ENCODE measurements at regions not wholly inside any gene's neighbourhood (a gene's known extent, or its start where the extent isn't known, plus 50 kb on each side); places are given as distances from the start of the nearest gene placed in this dataset.

DNA sequence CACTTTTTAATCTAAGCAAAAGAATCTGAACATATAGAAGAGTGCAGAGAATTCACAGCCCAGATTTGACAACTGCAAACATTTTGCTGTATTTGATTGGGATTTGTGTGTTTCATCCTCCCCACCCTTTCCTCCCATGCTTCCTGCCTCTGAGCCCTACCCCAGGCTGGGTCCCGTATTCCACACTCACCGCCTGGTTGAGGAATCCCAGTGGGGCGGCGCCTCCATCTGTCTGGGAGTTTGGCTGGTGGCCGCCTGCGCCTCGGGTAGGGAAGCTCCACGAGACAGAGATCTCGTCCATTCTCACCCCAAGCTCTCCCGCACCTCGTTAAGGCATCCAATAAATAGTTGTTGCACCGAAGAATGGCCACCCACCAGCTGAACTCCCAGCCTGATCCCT is 70.7 kb upstream of the SLC22A11 start:
- DNase-seq (ENCODE audit: low spot score in 2 of 2) (no peak), ATAC-seq (no peak)
- Mint-ChIP-seq H3K9me3 (no peaks in the 10 kb centered on the region), H3K36me3 (no peaks in the 10 kb centered on the region), H3K27ac (no peak overlapping the region)

DNA sequence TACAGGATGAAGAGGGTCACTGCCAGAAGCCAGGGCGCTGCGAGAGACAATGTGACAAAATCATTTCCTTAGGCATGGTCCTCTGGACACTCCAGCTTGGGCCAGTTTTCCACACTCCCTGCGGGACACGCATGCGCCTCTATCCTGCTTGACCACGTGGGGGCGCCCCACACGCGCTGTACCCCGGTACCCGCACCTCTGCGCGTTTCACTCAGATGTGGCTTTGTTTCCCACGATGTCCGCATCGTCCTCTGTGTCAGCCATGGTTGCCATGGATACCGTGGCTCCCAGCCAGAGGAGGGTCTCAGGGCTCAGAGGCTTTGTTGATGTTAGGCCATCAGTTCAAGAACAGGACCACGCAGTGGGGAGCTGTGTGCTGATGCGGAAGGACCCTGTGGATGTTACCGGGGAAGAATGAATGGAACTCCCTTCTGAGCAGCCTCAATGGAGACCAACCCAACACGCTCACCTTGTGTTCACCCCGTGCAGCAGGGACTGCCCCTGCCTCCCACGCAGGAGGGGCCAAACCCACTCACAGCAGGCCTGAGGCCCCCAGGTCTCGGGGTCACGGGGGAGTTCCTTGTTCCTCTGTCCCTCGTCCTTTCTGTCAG is 65.8 kb upstream of the SLC22A11 start:
- DNase-seq (ENCODE audit: low spot score in 2 of 2) (peak; percentile 58 to 67), ATAC-seq (peak; percentile 61 to 80)
- H3K9me3 Mint-ChIP-seq = no peaks in the 10 kb centered on the region
- no peak overlapping the region for H3K27ac Mint-ChIP-seq
- H3K36me3 Mint-ChIP-seq = no peaks in the 10 kb centered on the region

DNA sequence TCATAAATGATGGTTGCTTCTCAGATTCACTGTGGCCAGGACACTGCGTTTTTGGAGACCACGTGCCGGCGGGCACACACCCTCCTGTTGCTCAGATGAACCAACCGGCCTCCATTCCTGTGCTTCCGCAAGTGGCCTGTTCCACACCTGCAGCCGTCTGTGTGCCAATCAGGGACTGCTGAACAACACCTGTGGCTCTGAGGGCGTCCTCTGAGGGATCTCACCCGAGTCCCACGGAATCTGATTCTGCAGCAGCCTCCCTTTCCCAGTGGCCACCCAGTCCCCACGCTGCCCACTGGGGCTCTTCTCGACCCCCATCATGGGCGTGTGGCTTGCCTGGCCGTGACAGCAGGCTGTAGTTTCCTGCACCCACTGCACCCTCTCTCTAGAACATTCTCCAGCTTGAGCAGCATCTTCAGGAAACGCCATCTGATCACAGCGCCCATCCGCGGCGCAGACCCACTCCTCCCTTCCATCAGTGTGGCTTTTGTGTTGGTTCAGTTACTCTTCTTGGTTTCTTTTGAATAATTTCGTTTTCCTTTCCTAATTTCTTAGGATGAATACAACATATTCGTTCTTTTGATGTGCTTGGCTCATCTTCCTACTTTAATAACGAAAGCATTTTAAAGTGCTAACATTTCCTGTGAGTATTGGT is 65.1 kb upstream of the SLC22A11 start:
- DNase-seq (ENCODE audit: low spot score in 2 of 2) = no peak
- ATAC-seq = no peak

DNA sequence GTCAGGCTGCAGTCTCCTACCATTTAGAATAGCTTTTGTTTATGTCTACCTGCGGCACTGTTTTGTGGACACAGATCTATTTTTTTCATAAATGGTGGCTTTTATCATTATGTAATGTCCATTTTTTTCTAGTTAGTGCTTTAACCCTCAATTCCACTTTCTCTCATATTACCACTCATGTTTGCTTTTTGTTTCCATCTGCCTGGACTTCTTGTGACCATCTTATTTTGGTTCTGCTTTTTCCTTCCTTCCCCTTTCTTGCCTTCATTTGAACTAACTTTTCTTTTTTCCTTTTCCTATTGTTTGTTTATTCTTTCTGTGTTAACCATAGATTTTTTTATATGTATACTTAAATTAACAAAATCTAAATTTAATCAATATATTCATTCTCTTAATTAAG is 63.2 kb upstream of the SLC22A11 start:
- Mint-ChIP-seq H3K27ac (no peak overlapping the region), H3K9me3 (no peaks in the 10 kb centered on the region), H3K36me3 (no peaks in the 10 kb centered on the region)
- DNase-seq (ENCODE audit: low spot score in 2 of 2) (no peak), ATAC-seq (no peak)

More for the DNA sequence above, 65.1 kb upstream of the SLC22A11 start:
- Mint-ChIP-seq H3K9me3 (no peaks in the 10 kb centered on the region), H3K36me3 (no peaks in the 10 kb centered on the region), H3K27ac (no peak overlapping the region)

DNA sequence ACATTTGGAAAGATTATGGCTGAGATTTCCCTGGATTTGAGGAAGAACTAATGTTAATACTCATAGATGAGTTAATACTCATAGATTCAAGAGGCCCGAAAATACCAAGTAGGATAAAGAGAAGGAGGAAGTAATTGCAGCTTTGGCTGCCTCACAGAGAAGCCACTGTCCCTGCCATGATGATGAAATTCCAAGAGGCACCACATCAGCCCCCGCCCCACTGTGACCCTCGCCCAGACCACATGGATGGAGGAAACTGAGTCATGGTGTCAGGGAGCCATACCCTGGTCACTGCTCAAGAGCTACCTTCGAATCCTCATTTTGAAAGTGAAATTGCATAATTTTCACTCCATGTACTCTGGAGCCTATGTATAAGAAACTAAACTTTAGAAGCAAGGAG is 57.6 kb upstream of the SLC22A11 start:
- Mint-ChIP-seq H3K36me3 (no peaks in the 10 kb centered on the region), H3K9me3 (no peaks in the 10 kb centered on the region)

DNA sequence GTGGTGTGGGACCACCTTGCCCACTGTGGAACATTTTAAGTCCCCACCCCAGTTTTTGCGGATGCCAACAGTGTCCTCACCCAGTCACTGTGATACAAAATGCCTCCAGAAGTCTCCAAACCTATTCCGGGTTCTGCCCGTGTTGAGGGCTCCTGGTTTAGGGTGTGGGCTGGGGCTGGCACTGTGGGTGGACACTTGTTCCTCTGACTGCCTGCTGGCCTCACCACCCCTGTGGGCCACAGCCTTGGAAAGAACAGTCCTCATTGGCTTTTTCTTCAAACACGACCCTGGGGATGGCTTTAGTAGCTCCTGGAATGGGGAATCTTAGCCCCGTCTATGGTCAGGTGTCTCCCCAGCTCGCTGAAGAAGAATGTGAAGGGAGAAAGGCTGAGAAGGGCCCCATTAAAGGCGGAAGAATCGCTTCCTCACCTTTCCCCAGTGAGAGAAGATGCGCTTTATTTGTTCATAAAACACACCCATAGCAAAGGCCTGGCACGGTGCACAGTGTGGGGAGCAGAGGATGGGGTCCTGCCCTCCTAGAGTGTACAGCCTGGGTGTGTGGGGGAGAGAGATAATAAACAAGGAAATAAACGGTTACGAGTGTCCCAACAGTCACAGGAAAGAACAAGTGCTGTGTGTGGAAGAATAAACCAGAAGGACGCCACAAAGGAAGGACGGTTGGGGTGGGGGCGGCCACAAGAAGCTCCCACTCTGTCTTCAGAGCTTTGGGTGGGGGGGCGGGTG is 56.3 kb upstream of the SLC22A11 start:
- DNase-seq (ENCODE audit: low spot score in 2 of 2) (no peak), ATAC-seq (no peak)
- peaks cover 0 to 2% of the 10 kb centered on the region in 2 donors for H3K9me3 Mint-ChIP-seq
- H3K27ac Mint-ChIP-seq = no peak overlapping the region
- H3K36me3 Mint-ChIP-seq = no peaks in the 10 kb centered on the region

More for the DNA sequence above, 57.6 kb upstream of the SLC22A11 start:
- H3K27ac Mint-ChIP-seq = no peak overlapping the region
- ATAC-seq (peak in 1 of 2 donors; percentile 29), DNase-seq (ENCODE audit: low spot score in 2 of 2) (no peak)

DNA sequence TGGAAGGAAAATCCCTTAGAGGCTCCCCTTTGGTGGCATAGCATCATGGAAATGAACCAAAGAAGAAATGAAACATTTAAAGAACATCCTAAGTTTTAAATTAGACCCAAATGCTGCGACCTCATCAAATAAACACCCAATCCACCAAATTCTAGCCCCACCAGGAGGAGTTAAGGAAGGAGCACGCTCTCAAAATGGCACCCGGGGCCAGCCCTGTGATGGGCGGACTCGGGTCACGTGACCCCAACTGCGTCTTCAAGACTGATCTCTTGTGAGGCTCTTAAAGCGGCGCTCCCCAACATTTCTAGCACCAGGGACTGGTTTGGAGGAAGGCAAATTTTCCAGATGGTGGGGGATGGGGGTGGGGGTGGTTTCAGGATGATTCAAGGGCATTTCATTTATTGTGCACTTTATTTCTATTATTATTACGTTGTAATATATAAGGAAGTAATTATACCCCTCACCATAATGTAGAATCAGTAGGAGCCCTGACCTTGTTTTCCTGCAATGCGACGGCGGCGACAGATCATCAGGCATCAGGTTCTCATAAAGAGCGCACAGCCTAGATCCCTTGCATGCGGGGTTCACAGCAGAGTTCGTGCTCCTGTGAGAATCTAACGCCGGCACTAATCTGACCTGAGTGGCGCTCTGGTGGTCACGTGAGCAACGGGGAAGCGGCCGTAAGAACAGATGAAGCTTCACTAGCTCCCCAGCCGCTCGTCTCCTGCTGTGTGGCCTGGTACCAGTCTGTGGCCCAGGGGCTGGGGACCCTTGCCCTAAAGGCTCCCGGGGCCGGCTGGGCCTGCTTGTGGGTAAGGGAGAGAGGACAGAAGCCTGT is 55.3 kb upstream of the SLC22A11 start:
- ATAC-seq (no peak), DNase-seq (ENCODE audit: low spot score in 2 of 2) (no peak)
- peaks cover 0 to 4% of the 10 kb centered on the region in 2 donors for H3K9me3 Mint-ChIP-seq
- no peak overlapping the region for H3K27ac Mint-ChIP-seq
- no peaks in the 10 kb centered on the region for H3K36me3 Mint-ChIP-seq

DNA sequence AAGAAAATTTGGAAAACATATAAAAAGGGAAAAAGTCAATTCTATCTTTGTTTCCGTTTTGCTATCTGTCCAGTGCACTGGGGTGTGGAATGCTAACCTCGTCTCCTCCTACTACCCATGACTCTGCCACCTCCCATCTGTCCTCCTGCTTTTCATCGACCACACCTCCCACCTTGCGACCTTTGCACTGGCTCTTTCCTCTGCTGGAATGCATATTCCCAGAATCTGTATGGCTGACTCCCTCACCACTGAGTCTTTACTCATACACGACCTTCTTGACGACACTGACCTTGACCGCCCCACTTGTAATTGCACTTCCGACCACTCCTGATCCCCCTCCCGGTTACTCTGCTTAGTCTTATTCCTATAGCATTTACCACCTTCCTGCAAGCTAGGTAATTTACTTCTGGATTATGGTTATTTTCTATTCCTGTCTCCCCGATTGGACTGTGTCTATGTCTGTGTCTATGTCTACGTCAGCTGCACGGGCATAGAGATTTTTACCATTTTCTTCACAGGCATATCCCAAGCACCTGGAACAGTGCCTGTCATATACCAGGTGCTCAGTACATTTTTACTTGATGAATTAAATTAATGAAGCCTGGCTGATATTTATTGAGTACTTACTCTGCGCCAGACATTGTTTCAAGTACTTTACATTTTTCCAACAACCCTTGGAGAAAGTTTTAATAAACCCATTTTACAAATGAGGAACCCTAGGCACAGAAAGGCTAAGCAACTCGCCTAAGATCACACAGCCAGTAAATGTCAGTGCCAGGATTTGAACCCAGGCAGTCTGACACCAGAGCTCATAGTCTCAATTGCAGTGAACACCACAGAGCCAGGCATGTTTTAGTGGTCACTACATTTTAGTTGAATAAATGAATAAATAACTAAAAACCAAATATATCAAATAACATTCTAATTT is 54.0 kb upstream of the SLC22A11 start:
- DNase-seq (ENCODE audit: low spot score in 2 of 2) (no peak), ATAC-seq (no peak)
- Mint-ChIP-seq H3K9me3 (peaks cover 0 to 4% of the 10 kb centered on the region in 2 donors), H3K36me3 (no peaks in the 10 kb centered on the region), H3K27ac (no peak overlapping the region)

DNA sequence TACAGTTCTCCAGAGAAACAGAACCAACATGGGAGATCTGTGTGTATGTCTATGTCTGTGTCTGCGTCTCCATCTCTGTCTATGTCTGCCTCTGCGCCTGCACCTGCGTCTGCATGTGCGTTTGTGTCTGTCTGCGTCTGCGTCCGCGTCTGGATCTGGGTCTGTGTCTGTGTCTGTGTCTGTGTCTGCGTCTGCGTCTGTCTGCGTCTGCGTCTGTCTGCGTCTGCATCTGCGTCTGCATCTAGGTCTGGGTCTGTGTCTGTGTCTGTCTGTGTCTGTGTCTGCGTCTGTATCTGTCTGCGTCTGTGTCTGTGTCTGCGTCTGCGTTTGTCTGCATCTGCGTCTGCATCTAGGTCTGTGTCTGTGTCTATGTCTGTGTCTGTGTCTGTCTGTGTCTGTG is 53.1 kb upstream of the SLC22A11 start:
- no peaks in the 10 kb centered on the region for H3K36me3 Mint-ChIP-seq
- ATAC-seq (no peak), DNase-seq (ENCODE audit: low spot score in 2 of 2) (no peak)
- H3K9me3 Mint-ChIP-seq = peaks cover 0 to 4% of the 10 kb centered on the region in 2 donors
- H3K27ac Mint-ChIP-seq = no peak overlapping the region

DNA sequence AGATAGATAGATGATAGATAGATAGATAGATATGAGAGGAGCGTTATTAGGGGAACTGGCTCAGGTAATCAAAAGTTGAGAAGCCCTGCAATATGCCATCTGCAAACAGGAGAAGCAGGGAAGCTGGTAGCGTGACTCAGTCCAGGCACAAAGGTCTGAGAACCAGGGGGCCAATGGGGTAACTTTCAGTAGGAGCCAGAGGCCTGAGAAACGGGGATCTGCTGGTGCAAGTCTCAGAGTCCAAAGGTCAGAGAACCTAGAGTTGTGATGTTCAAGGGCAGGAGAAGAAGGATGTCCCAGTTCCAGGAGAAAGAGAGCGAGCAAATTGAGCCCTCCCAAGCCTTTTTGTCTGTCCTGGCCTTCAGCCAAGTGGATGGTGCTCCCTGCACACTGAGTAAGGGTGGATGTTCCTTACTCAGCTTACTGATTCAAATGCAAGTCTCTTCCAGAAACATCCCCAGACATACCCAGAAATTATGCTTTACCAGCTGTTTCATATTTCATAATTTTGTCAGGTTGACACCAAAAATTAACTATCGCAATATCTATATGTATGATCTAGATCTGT is 52.5 kb upstream of the SLC22A11 start:
- H3K9me3 Mint-ChIP-seq = peaks cover 0 to 4% of the 10 kb centered on the region in 2 donors
- no peaks in the 10 kb centered on the region for H3K36me3 Mint-ChIP-seq
- DNase-seq (ENCODE audit: low spot score in 2 of 2) (no peak), ATAC-seq (no peak)
- no peak overlapping the region for H3K27ac Mint-ChIP-seq

DNA sequence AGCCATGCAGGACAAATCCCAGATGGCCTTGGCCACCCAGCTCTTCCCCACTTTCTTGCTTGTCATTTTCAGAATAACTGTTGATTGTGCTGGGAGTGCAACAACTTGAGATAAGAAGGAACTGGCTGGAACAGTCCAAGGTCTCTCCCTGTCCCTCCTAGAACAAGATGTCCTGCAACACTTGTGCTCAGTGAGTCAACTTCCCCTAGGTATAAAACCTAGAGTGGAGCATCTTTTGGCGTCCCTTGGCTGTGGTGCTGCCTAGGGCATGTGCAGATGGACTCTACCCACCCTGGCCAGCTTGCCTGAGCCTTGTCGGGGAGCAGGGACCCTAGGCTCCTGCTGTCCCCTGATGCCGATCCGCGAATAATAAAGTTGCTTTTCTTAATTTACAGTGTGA is 50.7 kb upstream of the SLC22A11 start:
- H3K36me3 Mint-ChIP-seq = no peaks in the 10 kb centered on the region
- no peak for DNase-seq (ENCODE audit: low spot score in 2 of 2)
- H3K9me3 Mint-ChIP-seq = peaks cover 0 to 4% of the 10 kb centered on the region in 2 donors
- H3K27ac Mint-ChIP-seq = no peak overlapping the region
- no peak for ATAC-seq
